ENCODE measurements at regions not wholly inside any gene's neighbourhood (a gene's known extent, or its start where the extent isn't known, plus 50 kb on each side); places are given as distances from the start of the nearest gene placed in this dataset.

GRCh38 chr16:7107436-7107835, 225.2 kb upstream of the RBFOX1 start:
- DNase-seq (ENCODE audit: low read depth, low spot score): no peak
- H3K27ac ChIP-seq: no peak overlapping the region

GRCh38 chr16:7103056-7103455, 229.6 kb upstream of the RBFOX1 start:
- no peak for DNase-seq (ENCODE audit: low read depth, low spot score)
- no peak overlapping the region for H3K27ac ChIP-seq

DNA sequence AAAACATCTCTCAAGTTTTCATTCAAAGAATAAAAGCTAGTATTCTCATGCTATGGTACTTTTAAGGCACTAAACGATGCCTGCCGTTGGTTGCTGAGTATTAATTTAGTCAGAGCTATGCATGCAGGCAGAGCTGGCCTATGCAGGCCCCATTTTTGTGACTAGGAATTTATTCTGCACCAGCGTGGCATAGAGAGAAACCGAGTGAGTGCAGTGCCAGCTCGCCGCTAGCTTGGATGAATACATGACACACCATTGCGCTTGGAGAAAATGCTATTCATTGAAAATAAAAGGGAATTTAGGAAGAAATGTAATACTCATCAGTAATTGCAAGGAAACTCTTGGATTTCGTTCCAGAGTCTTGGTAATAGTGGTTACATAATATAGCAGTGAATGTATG, 231.6 kb upstream of the RBFOX1 start:
- H3K27ac ChIP-seq: no peak overlapping the region
- DNase-seq (ENCODE audit: low read depth, low spot score): no peak

GRCh38 chr16:7097518-7097917, 235.1 kb upstream of the RBFOX1 start:
- DNase-seq (ENCODE audit: low read depth, low spot score): no peak
- H3K27ac ChIP-seq: no peak overlapping the region

- DNase-seq (ENCODE audit: low read depth, low spot score): no peak
- no peak overlapping the region for H3K27ac ChIP-seq
Measured at GRCh38 chr16:7093511-7093910, 239.1 kb upstream of the RBFOX1 start.

- no peak for DNase-seq (ENCODE audit: low read depth, low spot score)
- no peak overlapping the region for H3K27ac ChIP-seq
Measured at GRCh38 chr16:7090628-7091115, 242.0 kb upstream of the RBFOX1 start.

DNA sequence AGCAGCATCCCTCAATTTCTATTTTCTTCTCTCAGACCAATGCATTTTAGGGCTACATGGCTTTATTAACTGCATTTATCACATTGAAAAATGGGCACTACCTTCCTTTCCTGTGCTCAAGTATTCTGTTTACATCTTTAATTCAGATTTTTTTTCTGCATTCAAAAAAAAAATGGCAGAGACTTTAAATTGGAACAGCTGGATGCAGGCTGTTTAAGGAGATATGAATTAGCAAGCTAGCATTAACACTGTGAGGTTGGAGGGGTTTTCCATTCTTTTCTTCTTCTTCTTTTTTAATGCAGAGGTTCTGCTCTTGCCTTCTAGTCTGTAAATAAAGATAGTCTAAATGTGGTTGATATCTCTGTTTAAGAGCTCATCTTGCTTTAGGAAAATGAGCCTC, 242.9 kb upstream of the RBFOX1 start:
- H3K27ac ChIP-seq: no peak overlapping the region
- DNase-seq (ENCODE audit: low read depth, low spot score): no peak

DNA sequence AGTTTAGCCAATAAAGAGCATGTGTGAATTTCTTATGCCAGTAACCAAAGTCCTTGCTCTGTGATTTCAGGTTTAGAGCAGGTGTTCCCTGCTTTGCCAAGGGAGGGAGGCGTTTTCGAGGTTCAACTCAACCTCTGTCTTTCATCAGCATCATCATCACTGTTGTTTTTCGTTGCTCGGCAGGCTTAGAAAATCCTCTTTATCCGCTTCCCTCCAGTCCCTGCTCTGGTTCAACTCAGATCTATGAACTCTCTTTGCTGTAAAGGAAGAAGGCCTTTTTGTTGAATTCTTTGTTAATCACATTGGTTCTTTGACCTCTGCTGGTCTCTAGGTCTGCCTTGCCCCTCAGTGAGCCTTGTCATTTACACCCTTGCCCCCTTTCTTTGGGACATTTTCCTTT, 243.9 kb upstream of the RBFOX1 start:
- DNase-seq (ENCODE audit: low read depth, low spot score): no peak
- no peak overlapping the region for H3K27ac ChIP-seq

- no peak overlapping the region for H3K27ac ChIP-seq
- no peak for DNase-seq (ENCODE audit: low read depth, low spot score)
Measured at GRCh38 chr16:7086822-7087616, 245.6 kb upstream of the RBFOX1 start.

- no peak overlapping the region for H3K27ac ChIP-seq
- no peak for DNase-seq (ENCODE audit: low read depth, low spot score)
Measured at GRCh38 chr16:7085776-7086175, 246.9 kb upstream of the RBFOX1 start.

- H3K27ac ChIP-seq: no peak overlapping the region
- no peak for DNase-seq (ENCODE audit: low read depth, low spot score)
Measured at GRCh38 chr16:7083096-7083495, 249.5 kb upstream of the RBFOX1 start.

DNA sequence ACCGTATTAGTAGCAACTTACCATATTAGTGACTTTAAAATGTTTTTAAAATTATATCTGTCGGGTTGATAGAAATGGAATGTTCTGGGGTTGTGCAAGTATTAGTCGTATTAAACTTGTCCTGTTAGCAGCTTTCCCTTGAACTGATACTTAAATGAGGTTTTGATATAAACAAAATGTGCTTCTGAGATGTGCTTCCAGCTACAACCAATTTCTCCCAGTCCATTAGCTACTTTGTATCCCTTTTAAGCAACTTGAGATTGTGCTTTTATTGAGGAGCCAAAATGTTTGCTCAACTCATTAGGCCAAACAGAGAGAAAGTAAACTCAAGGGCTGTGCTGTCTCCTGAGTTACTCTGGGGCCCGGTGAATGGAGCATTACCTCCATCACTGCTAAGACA, 255.0 kb upstream of the RBFOX1 start:
- no peak overlapping the region for H3K27ac ChIP-seq
- DNase-seq (ENCODE audit: low read depth, low spot score): no peak

- no peak overlapping the region for H3K27ac ChIP-seq
- no peak for DNase-seq (ENCODE audit: low read depth, low spot score)
Measured at GRCh38 chr16:7074715-7075114, 257.9 kb upstream of the RBFOX1 start.

DNA sequence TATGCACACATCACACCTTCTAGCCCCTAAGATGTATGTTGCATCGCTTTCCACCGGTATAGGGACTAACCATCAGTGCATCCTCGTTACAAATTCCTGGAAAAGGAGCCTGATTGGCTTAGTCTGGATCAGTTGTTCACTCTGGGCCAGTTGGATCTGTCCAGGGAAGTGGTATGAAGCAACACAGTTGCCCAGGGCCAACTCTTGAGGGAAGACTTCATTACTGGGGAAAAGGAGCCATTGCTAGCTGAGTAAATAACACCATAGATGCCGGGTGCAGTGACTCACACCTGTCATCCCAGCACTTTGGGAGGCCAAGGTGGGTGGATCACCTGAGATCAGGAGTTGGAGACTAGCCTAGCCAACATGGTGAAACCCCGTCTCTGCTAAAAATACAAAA, 275.2 kb upstream of the RBFOX1 start:
- DNase-seq (ENCODE audit: low read depth, low spot score): no peak
- H3K27ac ChIP-seq: no peak overlapping the region

GRCh38 chr16:7055443-7055842, 277.2 kb upstream of the RBFOX1 start:
- no peak for DNase-seq (ENCODE audit: low read depth, low spot score)
- no peak overlapping the region for H3K27ac ChIP-seq

- H3K27ac ChIP-seq: no peak overlapping the region
- DNase-seq (ENCODE audit: low read depth, low spot score): no peak
Measured at GRCh38 chr16:7051591-7052349, 280.9 kb upstream of the RBFOX1 start.

DNA sequence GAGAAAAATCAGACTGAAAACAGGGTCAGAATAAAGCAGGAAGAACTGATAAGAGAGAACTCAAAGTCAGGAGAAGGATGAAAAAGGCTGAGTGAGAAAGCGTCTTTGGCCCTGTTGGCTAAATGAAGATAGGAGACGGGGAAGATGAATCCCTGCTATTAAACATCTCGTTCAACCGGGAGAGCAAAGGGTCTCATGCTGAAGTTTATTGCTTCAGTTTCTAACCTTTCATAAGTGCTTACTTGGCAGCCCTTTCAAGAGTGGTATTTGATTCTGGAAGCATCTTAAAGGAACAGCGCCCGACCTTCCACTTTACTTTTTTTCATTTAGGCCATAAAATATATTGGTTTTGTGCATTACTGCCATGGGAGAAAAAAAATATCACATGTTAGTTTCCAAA, 288.3 kb upstream of the RBFOX1 start:
- DNase-seq (ENCODE audit: low read depth, low spot score): no peak
- H3K27ac ChIP-seq: no peak overlapping the region

GRCh38 chr16:7038475-7038874, 294.2 kb upstream of the RBFOX1 start:
- no peak overlapping the region for H3K27ac ChIP-seq

DNA sequence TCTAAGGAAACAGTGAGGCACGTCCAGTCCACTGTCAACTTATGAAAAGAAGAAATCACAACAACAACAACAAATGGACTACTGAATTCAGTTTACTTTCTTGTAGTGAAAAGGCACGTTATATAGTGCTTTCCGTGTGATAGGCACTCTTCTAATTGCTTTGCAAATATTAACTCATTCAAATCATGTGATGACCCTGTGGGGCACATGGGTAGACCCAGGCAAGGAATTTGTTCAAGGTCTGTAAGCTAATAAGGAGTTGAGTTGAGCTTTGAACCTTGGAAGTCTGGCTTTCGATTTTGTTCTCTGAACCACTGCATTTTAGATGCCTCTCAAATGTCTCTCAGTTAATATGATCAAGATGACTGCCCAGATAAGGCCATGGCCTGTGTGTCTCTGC, 295.1 kb upstream of the RBFOX1 start:
- no peak for DNase-seq (ENCODE audit: low read depth, low spot score)

More at GRCh38 chr16:7038475-7038874, 294.2 kb upstream of the RBFOX1 start:
- no peak for DNase-seq (ENCODE audit: low read depth, low spot score)

GRCh38 chr16:7031031-7031430, 301.6 kb upstream of the RBFOX1 start:
- no peak for DNase-seq (ENCODE audit: low read depth, low spot score)
- no peak overlapping the region for H3K27ac ChIP-seq

More for the DNA sequence above, 295.1 kb upstream of the RBFOX1 start:
- no peak overlapping the region for H3K27ac ChIP-seq

DNA sequence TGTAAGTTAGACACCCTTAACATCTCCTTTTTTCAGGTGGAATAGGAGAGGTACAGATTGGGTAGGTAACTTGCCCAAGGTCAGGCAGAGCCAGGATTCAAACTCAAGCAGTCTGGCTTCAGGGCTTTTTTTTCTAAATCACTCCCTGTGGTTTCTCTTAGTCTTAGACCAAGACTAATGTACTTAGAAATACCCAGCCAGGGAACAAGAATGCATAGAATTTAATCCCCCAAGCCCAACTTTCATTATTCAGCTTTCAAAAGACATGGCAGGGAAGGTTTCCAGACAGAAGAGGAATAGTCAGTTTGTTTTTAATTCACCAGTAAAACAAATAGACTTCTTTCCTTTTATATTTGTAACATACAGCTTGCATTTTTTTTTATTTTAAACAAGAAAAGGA, 305.2 kb upstream of the RBFOX1 start:
- DNase-seq (ENCODE audit: low read depth, low spot score): no peak

DNA sequence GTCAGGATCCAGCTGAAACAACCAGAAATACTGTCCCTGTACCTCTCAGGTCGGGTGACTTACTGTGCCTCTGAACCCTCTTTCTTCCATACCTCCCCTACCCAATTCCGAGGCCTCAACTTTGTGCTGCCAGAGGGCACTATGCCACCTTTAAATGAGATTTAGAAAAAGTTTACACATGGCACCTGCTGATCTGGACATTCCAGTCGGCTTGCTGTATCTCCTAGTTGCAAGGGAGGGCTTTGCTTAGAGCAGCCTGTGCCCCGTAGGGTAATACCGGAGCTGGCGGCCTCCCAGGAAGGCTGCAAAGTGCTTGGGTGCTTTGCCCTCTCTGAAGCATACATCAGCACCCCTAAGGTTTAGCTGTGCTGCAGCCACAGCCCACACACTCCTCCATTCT, 306.0 kb upstream of the RBFOX1 start:
- H3K27ac ChIP-seq: no peak overlapping the region
- DNase-seq (ENCODE audit: low read depth, low spot score): no peak

More for the DNA sequence above, 305.2 kb upstream of the RBFOX1 start:
- no peak overlapping the region for H3K27ac ChIP-seq
